ENCODE measurements at regions not wholly inside any gene's neighbourhood (a gene's known extent, or its start where the extent isn't known, plus 50 kb on each side); places are given as distances from the start of the nearest gene placed in this dataset.

- TF ChIP-seq CTCF (IDR thresholded peaks at IDR 0.05) (no peak), ZFX (IDR thresholded peaks at IDR 0.05; ENCODE audit: borderline replicate concordance) (no peak)
These were observed 301.5 kb upstream of the PRMT6 start for GRCh38 chr1:106754957-106755356.
